ENCODE measurements at regions not wholly inside any gene's neighbourhood (a gene's known extent, or its start where the extent isn't known, plus 50 kb on each side); places are given as distances from the start of the nearest gene placed in this dataset.
"Not testable (repeated sequence)": the region's sequence is repeated elsewhere in the genome, so short reads cannot be mapped to it uniquely, and the experiment has no call there.

- TF ChIP-seq CTCF (IDR thresholded peaks at IDR 0.05; ENCODE audit: borderline replicate concordance, control extremely low read depth, extremely low read depth, insufficient read depth, missing control alignments) = no peak
- in situ Hi-C loops (cut with MboI; ENCODE audit: low sequenced_read_pairs, unreplicated experiment) = no loop called here
- no peak for DNase-seq (ENCODE audit: low spot score)
Measured at GRCh38 chr5:85333276-85333675, 948.6 kb upstream of the EDIL3 start.

GRCh38 chr5:85337435-85337834, 952.8 kb upstream of the EDIL3 start:
- TF ChIP-seq CTCF (IDR thresholded peaks at IDR 0.05; ENCODE audit: borderline replicate concordance, control extremely low read depth, extremely low read depth, insufficient read depth, missing control alignments) = no peak
- DNase-seq (ENCODE audit: low spot score) = no peak
- in situ Hi-C loops (cut with MboI; ENCODE audit: low sequenced_read_pairs, unreplicated experiment) = no loop called here

- TF ChIP-seq CTCF (IDR thresholded peaks at IDR 0.05; ENCODE audit: borderline replicate concordance, control extremely low read depth, extremely low read depth, insufficient read depth, missing control alignments) = no peak
- DNase-seq (ENCODE audit: low spot score) = no peak
- in situ Hi-C loops (cut with MboI; ENCODE audit: low sequenced_read_pairs, unreplicated experiment) = no loop called here
Measured at GRCh38 chr5:85340790-85341189, 956.1 kb upstream of the EDIL3 start.

DNA sequence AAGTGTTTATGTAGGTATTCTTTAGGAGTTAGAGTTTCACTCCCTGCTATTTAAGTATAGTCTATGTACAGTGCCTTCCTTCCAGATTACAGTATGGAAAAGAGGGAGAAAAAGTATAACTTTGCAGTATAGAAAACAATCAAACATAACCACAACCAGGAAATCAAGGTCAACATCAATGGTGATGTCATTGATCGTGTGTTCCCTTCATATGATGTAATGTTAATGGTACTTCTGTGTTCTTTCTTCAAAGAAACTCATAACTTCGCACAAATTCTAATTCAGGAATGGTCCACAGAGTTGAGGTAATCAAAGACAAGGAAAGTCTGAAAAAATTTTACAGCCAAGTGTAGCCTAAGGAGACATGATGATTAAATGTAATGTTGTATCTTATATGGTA, 961.1 kb upstream of the EDIL3 start:
- TF ChIP-seq CTCF (IDR thresholded peaks at IDR 0.05; ENCODE audit: borderline replicate concordance, control extremely low read depth, extremely low read depth, insufficient read depth, missing control alignments) = no peak

DNA sequence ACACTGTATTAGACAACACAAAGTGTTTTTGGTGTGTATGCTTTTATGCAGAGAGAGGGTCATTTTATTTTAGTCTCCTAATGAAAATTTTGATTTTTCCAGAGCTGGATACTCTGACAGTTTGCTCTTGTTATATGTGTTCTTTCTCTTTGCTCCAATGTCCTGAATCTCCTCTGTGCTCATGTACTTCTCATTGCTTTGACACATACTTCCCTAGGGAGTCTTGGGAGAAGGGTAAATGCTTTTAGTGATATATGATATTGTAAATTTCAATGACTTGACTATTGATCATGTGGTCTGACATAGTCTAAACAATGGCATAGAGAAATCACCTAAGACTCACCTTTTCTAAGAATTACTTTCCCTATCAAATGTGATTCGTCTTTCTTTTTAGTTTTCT, 972.6 kb upstream of the EDIL3 start:
- in situ Hi-C loops (cut with MboI; ENCODE audit: low sequenced_read_pairs, unreplicated experiment) = no loop called here
- no peak for TF ChIP-seq CTCF (IDR thresholded peaks at IDR 0.05; ENCODE audit: borderline replicate concordance, control extremely low read depth, extremely low read depth, insufficient read depth, missing control alignments)
- DNase-seq (ENCODE audit: low spot score) = no peak

More for the DNA sequence above, 961.1 kb upstream of the EDIL3 start:
- in situ Hi-C loops (cut with MboI; ENCODE audit: low sequenced_read_pairs, unreplicated experiment) = no loop called here
- no peak for DNase-seq (ENCODE audit: low spot score)

DNA sequence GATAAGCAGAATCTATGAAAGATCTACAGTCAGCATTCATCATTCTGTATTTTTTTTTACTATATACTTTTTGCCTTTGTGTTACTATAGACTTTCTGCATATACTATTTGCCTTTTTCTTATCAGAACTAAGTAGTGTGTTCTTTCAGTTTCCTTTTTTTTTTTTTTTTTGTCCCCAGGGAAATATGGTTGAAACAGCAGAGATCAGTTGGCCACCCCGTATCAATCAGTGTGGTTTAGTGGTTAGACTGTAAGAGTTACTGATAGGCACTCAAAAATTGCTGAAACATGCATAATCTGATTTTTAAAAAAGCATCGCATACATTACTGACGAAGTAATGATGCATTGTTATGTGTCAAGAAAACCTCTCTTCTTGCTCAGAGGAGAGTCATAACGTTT, 990.8 kb upstream of the EDIL3 start:
- TF ChIP-seq CTCF (IDR thresholded peaks at IDR 0.05; ENCODE audit: borderline replicate concordance, control extremely low read depth, extremely low read depth, insufficient read depth, missing control alignments) = no peak
- in situ Hi-C loops (cut with MboI; ENCODE audit: low sequenced_read_pairs, unreplicated experiment) = no loop called here
- no peak for DNase-seq (ENCODE audit: low spot score)

- in situ Hi-C loops (cut with MboI; ENCODE audit: low sequenced_read_pairs, unreplicated experiment) = no loop called here
- TF ChIP-seq CTCF (IDR thresholded peaks at IDR 0.05; ENCODE audit: borderline replicate concordance, control extremely low read depth, extremely low read depth, insufficient read depth, missing control alignments) = no peak
- DNase-seq (ENCODE audit: low spot score) = no peak
Measured at GRCh38 chr5:85388770-85389169, 1004.1 kb upstream of the EDIL3 start.

- in situ Hi-C loops (cut with MboI; ENCODE audit: low sequenced_read_pairs, unreplicated experiment) = not testable (repeated sequence)
Measured at GRCh38 chr5:85392309-85392708, 1007.6 kb upstream of the EDIL3 start.

More at GRCh38 chr5:85392309-85392708, 1007.6 kb upstream of the EDIL3 start:
- DNase-seq (ENCODE audit: low spot score) = not testable (repeated sequence)
